Psoas muscle (tissue), 7 donors: ENCODE measurements at regions not wholly inside any gene's neighbourhood (a gene's known extent, or its start where the extent isn't known, plus 50 kb on each side); places are given as distances from the start of the nearest gene placed in this dataset.

Experiments
- ATAC-seq, 4 donors: fragments of 200-7000 bp; cut with Tn5 transposase; one replicate each; pipeline ENCODE4 v1.9.1; 2020; ENCODE audit warnings: moderate library complexity in 3 of 4, mild to moderate bottlenecking in 2 of 4
- DNase-seq, 2 donors: peaks; one replicate each; pipeline ENCODE4 v3.0.0-alpha.2; 2020
- H3K27ac ChIP-seq: fragments of 200-600 bp; one replicate; pipeline ENCODE4 v1.8.0; 2022
- H3K27me3 ChIP-seq, 3 donors: fragments of 200-600 bp in 1 of 3; one replicate each; pipeline versions ENCODE4 v1.6.1 to v1.8.0; 2013 to 2022; ENCODE audit warnings: low read length in 2 of 3, mild to moderate bottlenecking in 2 of 3, moderate library complexity in 1 of 3; ENCODE audit not compliant: insufficient read depth in 3 of 3
- H3K36me3 ChIP-seq, 2 donors: fragments of 200-600 bp in 1 of 2; one replicate each; pipeline versions ENCODE4 v1.6.1 to v1.8.0; 2013 to 2022; ENCODE audit warnings: low read depth in 1 of 2, mild to moderate bottlenecking in 1 of 2, moderate library complexity in 1 of 2; ENCODE audit not compliant: insufficient read depth in 1 of 2
- H3K4me1 ChIP-seq: fragments of 200-600 bp; one replicate; pipeline ENCODE4 v1.8.0; 2022
- H3K4me3 ChIP-seq: fragments of 200-600 bp; one replicate; pipeline ENCODE4 v1.8.0; 2022; ENCODE audit warnings: mild to moderate bottlenecking
- H3K9me3 ChIP-seq: fragments of 200-600 bp; one replicate; pipeline ENCODE4 v1.8.0; 2022
- WGBS, 3 donors: extraction: QIAGEN DNeasy Blood & Tissue Kit; methylation state at CpG; one replicate each; pipeline versions ENCODE4 v1.1.6 to v1.1.7; 2013; 5-methylcytosine and 5-hydroxymethylcytosine counted together
- intact Hi-C, 2 donors: fragments of 100-400 bp; cut with DNase I; formaldehyde crosslinking; loops; one replicate each; pipeline versions ENCODE4 v1.11.0 to v1.14.2; 2022
- TF ChIP-seq, protein P1 (sequence below): fragments of 200-600 bp; IDR thresholded peaks from one replicate; pipeline ENCODE4 v1.8.0; 2022; ENCODE audit warnings: antibody characterized with exemption
- donor health status: healthy with polysubstance abuse.
- donor health status: DM: no; HTN: no; CAD: no; lungs with moderate emphysema.
- donor health status: Bipolar disorder and iron deficiency.
- donor health status: healthy.
- donor health status: DM: yes; HTN: yes; CAD: no.
- donor health status: DM: no; HTN: no; CAD: no.
- donor health status: DM: yes; HTN: yes; CAD: no.

DNA sequence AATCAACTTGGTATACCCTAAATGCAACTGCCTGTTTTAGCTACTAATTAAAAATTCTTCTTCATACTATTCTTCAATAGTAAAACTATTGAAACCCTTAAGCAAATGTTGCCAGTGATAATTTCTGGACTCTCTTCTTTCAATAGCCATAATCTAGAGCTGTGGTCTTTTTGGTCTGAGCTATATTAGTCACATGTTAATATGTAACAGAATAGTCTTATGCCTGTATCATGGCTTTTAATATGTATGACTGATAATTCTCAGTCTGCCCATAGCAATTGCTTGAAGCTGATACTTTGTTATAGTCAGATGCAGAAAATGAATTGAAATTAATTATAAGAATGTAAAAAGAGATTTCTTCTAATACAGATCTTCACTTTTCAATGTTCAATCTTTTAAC is 1871.9 kb upstream of the CDH6 start:
- Histone ChIP-seq H3K36me3 (no peaks in the 10 kb centered on the region), H3K27me3 (no peaks in the 10 kb centered on the region), H3K9me3 (no peaks in the 10 kb centered on the region), H3K4me1 (no peaks in the 10 kb centered on the region), H3K27ac (no peak overlapping the region), H3K4me3 (no peak overlapping the region)
- no peak for DNase-seq
- ATAC-seq = no peak
- TF ChIP-seq, protein P1, sequence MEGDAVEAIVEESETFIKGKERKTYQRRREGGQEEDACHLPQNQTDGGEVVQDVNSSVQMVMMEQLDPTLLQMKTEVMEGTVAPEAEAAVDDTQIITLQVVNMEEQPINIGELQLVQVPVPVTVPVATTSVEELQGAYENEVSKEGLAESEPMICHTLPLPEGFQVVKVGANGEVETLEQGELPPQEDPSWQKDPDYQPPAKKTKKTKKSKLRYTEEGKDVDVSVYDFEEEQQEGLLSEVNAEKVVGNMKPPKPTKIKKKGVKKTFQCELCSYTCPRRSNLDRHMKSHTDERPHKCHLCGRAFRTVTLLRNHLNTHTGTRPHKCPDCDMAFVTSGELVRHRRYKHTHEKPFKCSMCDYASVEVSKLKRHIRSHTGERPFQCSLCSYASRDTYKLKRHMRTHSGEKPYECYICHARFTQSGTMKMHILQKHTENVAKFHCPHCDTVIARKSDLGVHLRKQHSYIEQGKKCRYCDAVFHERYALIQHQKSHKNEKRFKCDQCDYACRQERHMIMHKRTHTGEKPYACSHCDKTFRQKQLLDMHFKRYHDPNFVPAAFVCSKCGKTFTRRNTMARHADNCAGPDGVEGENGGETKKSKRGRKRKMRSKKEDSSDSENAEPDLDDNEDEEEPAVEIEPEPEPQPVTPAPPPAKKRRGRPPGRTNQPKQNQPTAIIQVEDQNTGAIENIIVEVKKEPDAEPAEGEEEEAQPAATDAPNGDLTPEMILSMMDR = no peak
- intact Hi-C loops = no loop called here

DNA sequence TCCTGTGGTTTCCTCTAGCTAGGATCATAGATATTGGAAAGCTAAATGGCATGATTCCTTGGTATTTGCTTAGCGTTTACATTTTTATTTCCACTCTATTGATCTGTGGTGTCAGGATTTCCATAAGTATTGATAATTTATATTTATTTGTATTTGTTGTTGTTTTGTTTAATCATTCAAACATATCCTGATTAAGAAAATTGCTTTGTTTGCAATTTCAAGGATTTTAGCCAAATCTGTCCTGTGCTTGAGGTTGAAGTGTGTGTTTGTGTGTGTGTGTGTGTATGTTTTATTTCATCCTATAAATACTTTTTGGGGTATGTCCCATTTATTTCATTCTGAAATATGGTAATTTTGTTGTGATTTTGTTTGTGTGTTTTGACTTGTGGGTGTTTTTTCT is 1884.1 kb upstream of the CDH6 start:
- H3K27ac ChIP-seq = no peak overlapping the region
- WGBS, 3 donors = 85 to 95% (median 92%) methylated on average over 1 of the region's 1 CpG
- intact Hi-C loops = no loop called here
- H3K9me3 ChIP-seq = no peaks in the 10 kb centered on the region
- H3K4me3 ChIP-seq = no peak overlapping the region
- no peaks in the 10 kb centered on the region for H3K27me3 ChIP-seq
- H3K4me1 ChIP-seq = no peaks in the 10 kb centered on the region
- DNase-seq (no peak), ATAC-seq (no peak)
- no peaks in the 10 kb centered on the region for H3K36me3 ChIP-seq
- TF ChIP-seq, protein P1 = no peak

DNA sequence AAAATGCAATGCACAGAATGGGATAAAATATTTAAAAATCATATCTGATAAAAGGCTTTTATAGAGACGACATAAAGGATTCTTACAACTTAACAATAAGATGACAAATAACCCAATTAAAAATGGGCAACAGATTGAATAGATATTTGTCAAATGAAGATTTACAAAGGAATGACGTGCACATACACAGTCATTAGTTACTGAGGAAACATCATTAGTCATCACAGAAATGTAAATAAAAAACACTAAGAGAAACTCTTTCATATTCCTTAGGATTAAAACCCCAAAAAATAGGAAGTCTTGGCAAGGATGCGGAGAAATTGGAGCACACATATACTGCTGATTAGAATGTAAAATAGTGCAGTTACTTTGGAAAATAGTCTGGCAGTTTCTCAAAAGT is 1886.0 kb upstream of the CDH6 start:
- DNase-seq = no peak
- TF ChIP-seq, protein P1 = no peak
- ATAC-seq = no peak
- 67 to 76% (median 71%) methylated on average over 3 of the region's 3 CpGs for WGBS, 3 donors
- intact Hi-C loops = no loop called here
- H3K27me3 ChIP-seq = no peaks in the 10 kb centered on the region
- no peaks in the 10 kb centered on the region for H3K36me3 ChIP-seq
- H3K4me1 ChIP-seq = no peaks in the 10 kb centered on the region
- H3K4me3 ChIP-seq = no peak overlapping the region
- H3K9me3 ChIP-seq = no peaks in the 10 kb centered on the region
- no peak overlapping the region for H3K27ac ChIP-seq

DNA sequence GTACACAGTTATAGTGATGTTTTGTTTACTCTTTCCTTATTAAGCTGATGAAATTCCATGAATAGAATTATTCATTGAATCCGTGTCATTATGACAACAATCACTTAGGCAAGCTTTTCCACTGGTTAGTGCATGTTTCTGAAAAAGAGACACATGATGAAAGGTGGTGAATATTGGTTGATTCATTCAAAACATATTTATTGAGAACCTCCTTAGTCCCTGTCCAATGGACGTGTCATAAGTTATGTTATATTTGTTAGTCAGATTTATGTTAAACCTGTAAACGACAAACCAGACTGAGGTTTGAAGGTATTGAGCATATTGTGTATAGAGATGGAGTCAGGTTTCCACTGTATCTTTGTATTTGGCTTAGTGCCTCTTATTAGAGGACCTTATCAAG is 1888.9 kb upstream of the CDH6 start:
- DNase-seq (no peak), ATAC-seq (no peak)
- WGBS, 3 donors = 70 to 75% (median 73%) methylated on average over 3 of the region's 3 CpGs
- no peaks in the 10 kb centered on the region for H3K27me3 ChIP-seq
- no peak overlapping the region for H3K4me3 ChIP-seq
- H3K27ac ChIP-seq = no peak overlapping the region
- TF ChIP-seq, protein P1 = no peak
- H3K36me3 ChIP-seq = no peaks in the 10 kb centered on the region
- H3K9me3 ChIP-seq = no peaks in the 10 kb centered on the region
- no peaks in the 10 kb centered on the region for H3K4me1 ChIP-seq
- intact Hi-C loops = no loop called here

DNA sequence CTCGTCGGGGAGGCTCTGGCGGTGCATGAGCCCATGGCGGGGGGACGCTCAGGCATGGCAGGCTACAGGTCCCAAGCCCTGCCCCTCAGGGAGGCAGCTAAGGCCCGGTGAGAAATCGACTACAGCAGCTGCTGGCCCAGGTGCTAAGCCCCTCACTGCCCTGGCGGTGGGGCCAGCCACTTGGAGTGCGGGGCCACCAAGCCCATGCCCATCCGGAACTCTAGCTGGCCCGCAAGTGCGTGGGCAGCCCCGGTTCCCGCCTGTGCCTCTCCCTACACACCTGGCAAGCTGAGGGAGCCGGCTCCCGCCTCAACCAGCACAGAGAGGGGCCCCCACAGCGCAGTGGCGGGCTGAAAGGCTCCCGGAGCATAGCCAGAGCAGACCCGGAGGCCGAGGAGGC is 1896.9 kb upstream of the CDH6 start:
- peak in 1 of 2 donors; percentile 6 for DNase-seq
- no peaks in the 10 kb centered on the region for H3K9me3 ChIP-seq
- 89 to 92% (median 92%) methylated on average over 20 to 21 of the region's 21 CpGs for WGBS, 3 donors
- no peak overlapping the region for H3K27ac ChIP-seq
- H3K27me3 ChIP-seq = no peaks in the 10 kb centered on the region
- intact Hi-C loops = no loop called here
- TF ChIP-seq, protein P1 = no peak
- no peak for ATAC-seq
- H3K36me3 ChIP-seq = no peaks in the 10 kb centered on the region
- H3K4me3 ChIP-seq = no peak overlapping the region
- no peaks in the 10 kb centered on the region for H3K4me1 ChIP-seq
